ENCODE measurements at regions not wholly inside any gene's neighbourhood (a gene's known extent, or its start where the extent isn't known, plus 50 kb on each side); places are given as distances from the start of the nearest gene placed in this dataset.

DNA sequence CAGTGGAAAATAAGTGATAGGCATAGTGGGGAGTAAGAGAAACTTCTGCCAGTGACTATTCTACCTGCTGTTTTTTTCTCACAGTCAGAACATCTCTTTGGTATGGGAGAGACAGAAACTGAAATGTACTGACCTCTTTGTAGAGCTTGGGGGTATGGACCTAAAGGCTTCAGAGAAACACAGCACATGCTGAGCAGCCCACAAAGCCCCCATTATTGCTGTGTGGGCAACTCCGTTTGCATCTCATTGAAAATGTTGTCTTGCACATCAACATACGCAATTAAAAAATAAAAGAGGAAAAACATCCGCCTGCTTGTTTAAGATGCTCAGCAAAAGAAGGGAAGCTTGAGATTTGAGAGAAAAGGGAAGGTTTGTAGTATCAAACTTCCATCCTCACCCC lies 443.4 kb upstream of the SEMA6D start:
- no peak for DNase-seq

GRCh38 chr15:47283246-47283645 lies 434.1 kb upstream of the SEMA6D start:
- H3K23ac ChIP-seq (ENCODE audit: low read length): no peak overlapping the region
- H3K4me3 ChIP-seq (ENCODE audit: low read depth, low read length): no peak overlapping the region
- no peak overlapping the region for H2AFZ ChIP-seq (ENCODE audit: insufficient read depth, low read length, poor library complexity)
- no peaks in the 10 kb centered on the region for H3K27me3 ChIP-seq (ENCODE audit: insufficient read depth, low read length)
- no peaks in the 10 kb centered on the region for H3K36me3 ChIP-seq (ENCODE audit: control insufficient read depth in 1 of 2, insufficient read depth in 2 of 2, low read length in 2 of 2)
- no peak overlapping the region for H3K14ac ChIP-seq (ENCODE audit: low read length)
- H3K9me3 ChIP-seq (ENCODE audit: insufficient read depth, low read depth, low read length): no peaks in the 10 kb centered on the region
- no peak overlapping the region for H4K8ac ChIP-seq (ENCODE audit: low read depth, low read length)
- no peak overlapping the region for H3K4ac ChIP-seq (ENCODE audit: low read depth, low read length)
- no peak overlapping the region for H3K18ac ChIP-seq (ENCODE audit: low read length)
- no peak overlapping the region for H3K4me2 ChIP-seq (ENCODE audit: low read length)
- no peak overlapping the region for H4K12ac ChIP-seq (ENCODE audit: low read depth, low read length)
- no peak overlapping the region for H2BK120ac ChIP-seq (ENCODE audit: insufficient read depth, low read length, poor library complexity)
- no CpG with 5 or more reads among the region's 8 CpGs for WGBS (ENCODE audit: extremely low coverage, insufficient coverage, insufficient read length)
- no peaks in the 10 kb centered on the region for H3K79me1 ChIP-seq (ENCODE audit: low read length)
- H2BK12ac ChIP-seq (ENCODE audit: low read length): no peak overlapping the region
- H2AK5ac ChIP-seq (ENCODE audit: low read length): no peak overlapping the region
- no peak overlapping the region for H2BK5ac ChIP-seq (ENCODE audit: low read depth, low read length, poor library complexity)
- H4K91ac ChIP-seq (ENCODE audit: low read depth, low read length): no peak overlapping the region
- no peak overlapping the region for H3K9ac ChIP-seq (ENCODE audit: low read length)
- no peaks in the 10 kb centered on the region for H3K4me1 ChIP-seq (ENCODE audit: control insufficient read depth in 1 of 2, insufficient read depth in 2 of 2, low read length in 2 of 2)
- no peaks in the 10 kb centered on the region for H3K79me2 ChIP-seq (ENCODE audit: control insufficient read depth, insufficient read depth, low read length, poor library complexity)
- DNase-seq: no peak
- H3K27ac ChIP-seq (ENCODE audit: low read depth, low read length): no peak overlapping the region

More for the DNA sequence above, 443.4 kb upstream of the SEMA6D start:
- Histone ChIP-seq H2AK5ac (ENCODE audit: low read length) (no peak overlapping the region), H3K18ac (ENCODE audit: low read length) (no peak overlapping the region), H2AFZ (ENCODE audit: insufficient read depth, low read length, poor library complexity) (no peak overlapping the region), H3K9me3 (ENCODE audit: insufficient read depth, low read depth, low read length) (no peaks in the 10 kb centered on the region), H3K4me3 (ENCODE audit: low read depth, low read length) (no peak overlapping the region), H3K4me1 (ENCODE audit: control insufficient read depth in 1 of 2, insufficient read depth in 2 of 2, low read length in 2 of 2) (no peaks in the 10 kb centered on the region), H3K4ac (ENCODE audit: low read depth, low read length) (no peak overlapping the region), H3K27ac (ENCODE audit: low read depth, low read length) (no peak overlapping the region), H2BK5ac (ENCODE audit: low read depth, low read length, poor library complexity) (no peak overlapping the region), H3K23ac (ENCODE audit: low read length) (no peak overlapping the region), H2BK12ac (ENCODE audit: low read length) (no peak overlapping the region), H4K12ac (ENCODE audit: low read depth, low read length) (no peak overlapping the region), H4K8ac (ENCODE audit: low read depth, low read length) (no peak overlapping the region), H3K9ac (ENCODE audit: low read length) (no peak overlapping the region), H2BK120ac (ENCODE audit: insufficient read depth, low read length, poor library complexity) (no peak overlapping the region), H3K36me3 (ENCODE audit: control insufficient read depth in 1 of 2, insufficient read depth in 2 of 2, low read length in 2 of 2) (no peaks in the 10 kb centered on the region), H3K14ac (ENCODE audit: low read length) (no peak overlapping the region), H4K91ac (ENCODE audit: low read depth, low read length) (no peak overlapping the region), H3K79me2 (ENCODE audit: control insufficient read depth, insufficient read depth, low read length, poor library complexity) (no peaks in the 10 kb centered on the region), H3K4me2 (ENCODE audit: low read length) (no peak overlapping the region), H3K27me3 (ENCODE audit: insufficient read depth, low read length) (no peaks in the 10 kb centered on the region), H3K79me1 (ENCODE audit: low read length) (no peaks in the 10 kb centered on the region)
- no CpG with 5 or more reads among the region's 3 CpGs for WGBS (ENCODE audit: extremely low coverage, insufficient coverage, insufficient read length)

DNA sequence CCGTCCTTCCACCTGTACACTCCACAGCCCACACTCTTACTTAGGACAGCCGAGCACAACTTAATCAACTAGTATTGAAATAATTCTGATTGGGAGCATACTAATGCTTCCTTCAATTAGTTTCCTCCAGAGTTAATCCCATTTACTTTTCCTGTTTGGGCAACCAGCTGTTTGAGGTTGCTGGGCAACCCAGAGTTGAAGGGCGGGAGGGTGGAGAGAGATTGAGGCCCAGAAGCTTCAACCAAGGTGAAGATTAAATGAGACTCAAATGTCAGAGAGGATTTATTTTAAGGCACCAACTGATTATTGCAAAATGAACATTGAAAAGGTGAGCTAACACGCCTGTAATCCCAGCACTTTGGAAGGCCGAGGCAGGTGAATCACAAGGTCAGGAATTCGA lies 428.5 kb upstream of the SEMA6D start:
- H3K79me1 ChIP-seq (ENCODE audit: low read length): peaks cover 2% of the 10 kb centered on the region
- H3K9me3 ChIP-seq (ENCODE audit: insufficient read depth, low read depth, low read length): no peaks in the 10 kb centered on the region
- no peak overlapping the region for H3K9ac ChIP-seq (ENCODE audit: low read length)
- no peak overlapping the region for H4K12ac ChIP-seq (ENCODE audit: low read depth, low read length)
- H4K91ac ChIP-seq (ENCODE audit: low read depth, low read length): no peak overlapping the region
- no peak overlapping the region for H2AK5ac ChIP-seq (ENCODE audit: low read length)
- no peaks in the 10 kb centered on the region for H3K27me3 ChIP-seq (ENCODE audit: insufficient read depth, low read length)
- no peak overlapping the region for H3K4ac ChIP-seq (ENCODE audit: low read depth, low read length)
- H3K4me3 ChIP-seq (ENCODE audit: low read depth, low read length): no peak overlapping the region
- H3K27ac ChIP-seq (ENCODE audit: low read depth, low read length): no peak overlapping the region
- H2BK5ac ChIP-seq (ENCODE audit: low read depth, low read length, poor library complexity): no peak overlapping the region
- no peaks in the 10 kb centered on the region for H3K4me1 ChIP-seq (ENCODE audit: control insufficient read depth in 1 of 2, insufficient read depth in 2 of 2, low read length in 2 of 2)
- DNase-seq: peak; percentile 41 to 65
- H3K18ac ChIP-seq (ENCODE audit: low read length): no peak overlapping the region
- no peak overlapping the region for H3K4me2 ChIP-seq (ENCODE audit: low read length)
- no peak overlapping the region for H2AFZ ChIP-seq (ENCODE audit: insufficient read depth, low read length, poor library complexity)
- H3K79me2 ChIP-seq (ENCODE audit: control insufficient read depth, insufficient read depth, low read length, poor library complexity): no peaks in the 10 kb centered on the region
- H2BK120ac ChIP-seq (ENCODE audit: insufficient read depth, low read length, poor library complexity): no peak overlapping the region
- H4K8ac ChIP-seq (ENCODE audit: low read depth, low read length): no peak overlapping the region
- no peak overlapping the region for H3K23ac ChIP-seq (ENCODE audit: low read length)
- H3K14ac ChIP-seq (ENCODE audit: low read length): no peak overlapping the region
- no peak overlapping the region for H2BK12ac ChIP-seq (ENCODE audit: low read length)
- no peaks in the 10 kb centered on the region for H3K36me3 ChIP-seq (ENCODE audit: control insufficient read depth in 1 of 2, insufficient read depth in 2 of 2, low read length in 2 of 2)
- WGBS (ENCODE audit: extremely low coverage, insufficient coverage, insufficient read length): no CpG with 5 or more reads among the region's 6 CpGs

GRCh38 chr15:47289656-47290055 lies 427.6 kb upstream of the SEMA6D start:
- Histone ChIP-seq H2AFZ (ENCODE audit: insufficient read depth, low read length, poor library complexity) (no peak overlapping the region), H3K4ac (ENCODE audit: low read depth, low read length) (no peak overlapping the region), H2BK12ac (ENCODE audit: low read length) (no peak overlapping the region), H4K91ac (ENCODE audit: low read depth, low read length) (no peak overlapping the region), H3K4me1 (ENCODE audit: control insufficient read depth in 1 of 2, insufficient read depth in 2 of 2, low read length in 2 of 2) (peaks cover 2 to 3% of the 10 kb centered on the region in 2 experiments), H4K8ac (ENCODE audit: low read depth, low read length) (no peak overlapping the region), H3K14ac (ENCODE audit: low read length) (no peak overlapping the region), H3K23ac (ENCODE audit: low read length) (no peak overlapping the region), H3K9me3 (ENCODE audit: insufficient read depth, low read depth, low read length) (no peaks in the 10 kb centered on the region), H2BK5ac (ENCODE audit: low read depth, low read length, poor library complexity) (no peak overlapping the region), H3K36me3 (ENCODE audit: control insufficient read depth in 1 of 2, insufficient read depth in 2 of 2, low read length in 2 of 2) (no peaks in the 10 kb centered on the region), H3K27ac (ENCODE audit: low read depth, low read length) (no peak overlapping the region), H3K79me2 (ENCODE audit: control insufficient read depth, insufficient read depth, low read length, poor library complexity) (no peaks in the 10 kb centered on the region), H3K4me2 (ENCODE audit: low read length) (no peak overlapping the region), H2BK120ac (ENCODE audit: insufficient read depth, low read length, poor library complexity) (no peak overlapping the region), H3K27me3 (ENCODE audit: insufficient read depth, low read length) (no peaks in the 10 kb centered on the region), H3K4me3 (ENCODE audit: low read depth, low read length) (no peak overlapping the region), H2AK5ac (ENCODE audit: low read length) (no peak overlapping the region), H3K18ac (ENCODE audit: low read length) (no peak overlapping the region), H3K9ac (ENCODE audit: low read length) (no peak overlapping the region), H4K12ac (ENCODE audit: low read depth, low read length) (no peak overlapping the region), H3K79me1 (ENCODE audit: low read length) (peaks cover 2% of the 10 kb centered on the region)
- peak in 1 of 2 donors; percentile 23 for DNase-seq
- WGBS (ENCODE audit: extremely low coverage, insufficient coverage, insufficient read length): no CpG with 5 or more reads among the region's 2 CpGs
